IMR-90 (cell line): ENCODE measurements at regions not wholly inside any gene's neighbourhood (a gene's known extent, or its start where the extent isn't known, plus 50 kb on each side); places are given as distances from the start of the nearest gene placed in this dataset.

Experiments used
- ATAC-seq: fragments of 200-7000 bp; cut with Tn5 transposase; 2 replicates; pipeline ENCODE4 v1.9.1; 2020; ENCODE audit warnings: low read depth, mild to moderate bottlenecking, moderate library complexity
- BruUV-seq: library from RNA; stranded (reverse); fragments of 400-500 nt; replicated peaks from 2 replicates; lab custom pipeline; 2021; lab: Mats Ljungman, UMichigan
- CTCF ChIA-PET: fragments of 300-600 bp; formaldehyde crosslinking; extraction: SDS; loops from one replicate; lab custom pipeline; 2021; ENCODE audit warnings: antibody characterized with exemption; lab: Yijun Ruan, JAX
- POLR2A ChIA-PET: fragments of 300-600 bp; sonication (Branson Sonifier 250); formaldehyde crosslinking; loops from one replicate; lab custom pipeline; 2022; ENCODE audit warnings: antibody characterized with exemption; ENCODE audit not compliant: unreplicated experiment; lab: Charles Lee
- DNase-seq: peaks from one replicate; pipeline ENCODE4 v3.0.0; 2013
- H2AFZ ChIP-seq: replicated peaks from 2 replicates; pipeline ENCODE3; 2013; ENCODE audit warnings: low read length, mild to moderate bottlenecking; ENCODE audit not compliant: poor library complexity
- H2AK5ac ChIP-seq: 2 replicates; pipeline ENCODE4 v1.6.1; 2013; ENCODE audit warnings: low read depth, low read length, inconsistent platforms
- H2AK9ac ChIP-seq: replicated peaks from 2 replicates; pipeline ENCODE3; 2013; ENCODE audit warnings: mild to moderate bottlenecking, low read depth, low read length, moderate library complexity; ENCODE audit not compliant: poor library complexity
- H2BK120ac ChIP-seq: 2 replicates; pipeline ENCODE4 v1.6.1; 2013; ENCODE audit warnings: low read depth, low read length, inconsistent platforms
- H2BK15ac ChIP-seq: 3 replicates; pipeline ENCODE4 v1.6.1; 2013; ENCODE audit warnings: low read depth, low read length, inconsistent platforms
- H2BK20ac ChIP-seq: 2 replicates; pipeline ENCODE4 v1.6.1; 2013; ENCODE audit warnings: low read depth, mild to moderate bottlenecking, inconsistent platforms, low read length, moderate library complexity
- H2BK5ac ChIP-seq: 2 replicates; pipeline ENCODE4 v1.6.1; 2013; ENCODE audit warnings: mild to moderate bottlenecking, low read depth, low read length, inconsistent platforms; ENCODE audit not compliant: poor library complexity, severe bottlenecking
- H3K14ac ChIP-seq: replicated peaks from 2 replicates; pipeline ENCODE4 v1.6.1; 2013; ENCODE audit warnings: low read depth, low read length, inconsistent platforms
- H3K18ac ChIP-seq: 2 replicates; pipeline ENCODE4 v1.6.1; 2013; ENCODE audit warnings: low read depth, low read length, control low read depth
- H3K23ac ChIP-seq: 2 replicates; pipeline ENCODE4 v1.6.1; 2013; ENCODE audit warnings: low read depth, low read length, inconsistent platforms
- H3K27ac ChIP-seq: 2 replicates; pipeline ENCODE4 v1.5.1; 2013; ENCODE audit warnings: mild to moderate bottlenecking, control low read depth, low read length; ENCODE audit not compliant: insufficient read depth
- H3K27me3 ChIP-seq: 2 replicates; pipeline ENCODE4 v1.6.1; 2013; ENCODE audit warnings: low read length; ENCODE audit not compliant: control insufficient read depth, insufficient read depth
- H3K36me3 ChIP-seq: 2 replicates; pipeline ENCODE4 v1.6.1; 2013; ENCODE audit warnings: low read length, mixed read lengths; ENCODE audit not compliant: control insufficient read depth, insufficient read depth
- H3K4ac ChIP-seq: 2 replicates; pipeline ENCODE4 v1.6.1; 2013; ENCODE audit warnings: low read depth, low read length, inconsistent platforms
- H3K4me1 ChIP-seq: 2 replicates; pipeline ENCODE4 v1.6.1; 2013; ENCODE audit warnings: low read length, mixed read lengths; ENCODE audit not compliant: control insufficient read depth, insufficient read depth
- H3K4me2 ChIP-seq: 2 replicates; pipeline ENCODE4 v1.6.1; 2013; ENCODE audit warnings: low read depth, mild to moderate bottlenecking, control low read depth, low read length, moderate library complexity
- H3K4me3 ChIP-seq: 2 replicates; pipeline ENCODE4 v1.5.1; 2013; ENCODE audit warnings: low read depth, mild to moderate bottlenecking, control low read depth, low read length, moderate library complexity; ENCODE audit not compliant: insufficient read depth
- H3K56ac ChIP-seq: 2 replicates; pipeline ENCODE4 v1.6.1; 2013; ENCODE audit warnings: low read length, inconsistent platforms; ENCODE audit not compliant: insufficient read depth; ENCODE audit errors: extremely low read depth
- H3K79me1 ChIP-seq, 2 experiments: 2 replicates each; pipeline ENCODE4 v1.6.1; 2013; ENCODE audit warnings: low read length in 2 of 2, inconsistent platforms in 1 of 2, low read depth in 1 of 2
- H3K9ac ChIP-seq: 2 replicates; pipeline ENCODE4 v1.6.1; 2013; ENCODE audit warnings: low read depth, low read length, control low read depth
- H3K9me1 ChIP-seq: 2 replicates; pipeline ENCODE4 v1.6.1; 2013; ENCODE audit warnings: low read length, inconsistent platforms; ENCODE audit not compliant: insufficient read depth
- H3K9me3 ChIP-seq: 2 replicates; pipeline ENCODE4 v1.6.1; 2013; ENCODE audit warnings: low read length; ENCODE audit not compliant: control insufficient read depth, insufficient read depth
- H4K20me1 ChIP-seq: 2 replicates; pipeline ENCODE4 v1.6.1; 2013; ENCODE audit warnings: low read length, inconsistent platforms; ENCODE audit not compliant: insufficient read depth
- H4K5ac ChIP-seq: 2 replicates; pipeline ENCODE4 v1.6.1; 2013; ENCODE audit warnings: mild to moderate bottlenecking, low read depth, low read length, control low read depth
- H4K8ac ChIP-seq, 2 experiments: 2 replicates each; pipeline ENCODE4 v1.6.1; 2013; ENCODE audit warnings: low read depth in 2 of 2, low read length in 2 of 2, control low read depth in 1 of 2, inconsistent platforms in 1 of 2
- H4K91ac ChIP-seq: 2 replicates; pipeline ENCODE4 v1.6.1; 2013; ENCODE audit warnings: low read depth, low read length, inconsistent platforms; ENCODE audit not compliant: insufficient read depth
- BHLHE40 ChIP-seq: fragments of 150-350 bp; IDR thresholded peaks from 2 replicates; pipeline ENCODE4 v1.6.1; 2016; ENCODE audit warnings: mild to moderate bottlenecking, low read depth, low read length
- CEBPB ChIP-seq: IDR thresholded peaks from 2 replicates; pipeline ENCODE4 v1.6.1; 2012; ENCODE audit warnings: low read depth, low read length, improper control_type of control experiment
- CHD1 ChIP-seq: IDR thresholded peaks from 2 replicates; pipeline ENCODE4 v1.6.1; 2012; ENCODE audit warnings: low read depth, low read length, improper control_type of control experiment
- ELK1 ChIP-seq: fragments of 150-350 bp; IDR thresholded peaks from 2 replicates; pipeline ENCODE4 v1.6.1; 2016; ENCODE audit warnings: low read depth, mild to moderate bottlenecking, low read length, moderate library complexity, borderline replicate concordance
- MAFK ChIP-seq: IDR thresholded peaks from 2 replicates; pipeline ENCODE4 v1.6.1; 2012; ENCODE audit warnings: low read depth, low read length, improper control_type of control experiment
- MAZ ChIP-seq: IDR thresholded peaks from 2 replicates; pipeline ENCODE4 v1.6.1; 2012; ENCODE audit warnings: low read depth, mild to moderate bottlenecking, low read length, improper control_type of control experiment, moderate library complexity, borderline replicate concordance
- MXI1 ChIP-seq: IDR thresholded peaks from 2 replicates; pipeline ENCODE4 v1.6.1; 2012; ENCODE audit warnings: low read depth, mild to moderate bottlenecking, low read length, moderate library complexity, borderline replicate concordance
- NFE2L2 ChIP-seq: fragments of 150-350 bp; IDR thresholded peaks from 2 replicates; pipeline ENCODE4 v1.6.1; 2016; ENCODE audit warnings: low read depth, mild to moderate bottlenecking, low read length
- POLR2A ChIP-seq: IDR thresholded peaks from 2 replicates; pipeline ENCODE4 v1.6.1; 2012; ENCODE audit warnings: mild to moderate bottlenecking, low read depth, low read length
- RAD21 ChIP-seq: IDR thresholded peaks from 2 replicates; pipeline ENCODE4 v1.6.1; 2012; ENCODE audit warnings: low read length, improper control_type of control experiment
- RCOR1 ChIP-seq: IDR thresholded peaks from 2 replicates; pipeline ENCODE4 v1.6.1; 2012; ENCODE audit warnings: mild to moderate bottlenecking, low read length, improper control_type of control experiment; ENCODE audit not compliant: insufficient replicate concordance
- RFX5 ChIP-seq: IDR thresholded peaks from 2 replicates; pipeline ENCODE4 v1.8.0; 2012; ENCODE audit warnings: low read depth, mild to moderate bottlenecking, low read length, moderate library complexity
- USF2 ChIP-seq: fragments of 150-350 bp; IDR thresholded peaks from 2 replicates; pipeline ENCODE4 v1.6.1; 2017; ENCODE audit warnings: mild to moderate bottlenecking, antibody characterized with exemption, low read length, low read depth
- WGBS, 2 experiments: methylation state at CpG; one replicate each; pipeline versions ENCODE4 v1.1.5 to v1.1.7; 2013; ENCODE audit warnings: missing lambda C conversion rate in 2 of 2; ENCODE audit not compliant: insufficient read length in 1 of 2; ENCODE audit errors: extremely low coverage in 2 of 2; 5-methylcytosine and 5-hydroxymethylcytosine counted together
- dilution Hi-C: fragments of 300-500 bp; cut with HindIII; formaldehyde crosslinking; loops from one replicate; pipeline ENCODE4 v1.14.3; 2018; ENCODE audit warnings: low sequenced_read_pairs; ENCODE audit not compliant: unreplicated experiment
- in situ Hi-C: fragments of 300-500 bp; cut with MboI; formaldehyde crosslinking; loops from 3 replicates; pipeline ENCODE4 v1.14.3; 2019; ENCODE audit warnings: low sequenced_read_pairs, inconsistent platforms, mixed read lengths
- intact Hi-C: fragments of 100-400 bp; cut with micrococcal nuclease; formaldehyde crosslinking; loops from 2 replicates; pipeline ENCODE4 v1.10.0; 2022

DNA sequence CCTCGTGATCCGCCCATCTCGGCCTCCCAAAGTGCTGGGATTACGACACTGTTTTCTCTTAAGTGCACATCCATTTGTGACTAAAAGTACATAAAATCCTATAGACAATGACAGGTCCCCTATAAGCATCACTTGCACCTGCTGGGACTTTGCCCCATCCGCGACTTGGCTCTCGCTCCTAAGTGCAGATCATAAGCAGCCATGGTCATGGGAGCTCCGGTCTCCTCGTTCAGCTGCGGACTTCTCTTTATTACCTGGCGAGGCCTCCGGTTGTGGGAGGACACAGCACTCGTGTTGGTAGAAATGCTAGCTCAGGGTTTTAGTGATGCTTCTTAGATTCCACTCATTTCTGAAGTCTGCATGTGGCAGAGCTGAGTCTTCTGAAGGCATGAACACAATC, 92.7 kb upstream of the ST6GAL2 start:
- Histone ChIP-seq H3K4me2 (no peak overlapping the region), H4K5ac (no peak overlapping the region), H3K4me1 (no peaks in the 10 kb centered on the region), H3K4me3 (no peak overlapping the region), H4K20me1 (no peaks in the 10 kb centered on the region), H3K27ac (no peak overlapping the region), H3K36me3 (no peaks in the 10 kb centered on the region), H4K91ac (no peak overlapping the region), H3K79me1 (no peaks in the 10 kb centered on the region), H2BK120ac (no peak overlapping the region), H2AK9ac (no peak overlapping the region), H3K14ac (no peak overlapping the region), H4K8ac (no peak overlapping the region), H3K9me3 (peaks cover 5% of the 10 kb centered on the region; the same call in 1 of the 2 replicates), H2BK20ac (no peak overlapping the region), H2AFZ (no peak overlapping the region), H3K4ac (no peak overlapping the region), H3K23ac (no peak overlapping the region), H3K56ac (no peak overlapping the region), H2BK15ac (no peak overlapping the region), H3K9me1 (no peaks in the 10 kb centered on the region), H3K27me3 (no peaks in the 10 kb centered on the region), H2BK5ac (no peak overlapping the region), H2AK5ac (no peak overlapping the region), H3K18ac (no peak overlapping the region), H3K9ac (no peak overlapping the region)
- TF ChIP-seq POLR2A: no peak
- no peak for TF ChIP-seq NFE2L2
- TF ChIP-seq CHD1: no peak
- no peak for TF ChIP-seq MAFK
- TF ChIP-seq BHLHE40: no peak
- no peak for TF ChIP-seq ELK1
- TF ChIP-seq RFX5: no peak
- no peak for TF ChIP-seq USF2
- TF ChIP-seq RAD21: no peak
- no peak for TF ChIP-seq MXI1
- no peak for TF ChIP-seq CEBPB
- TF ChIP-seq MAZ: no peak
- no peak for TF ChIP-seq RCOR1
- ATAC-seq (no peak), DNase-seq (no peak)
- ChIA-PET CTCF (no interaction called here), POLR2A (no interaction called here)
- BruUV-seq: no TSS peak
- intact Hi-C loops (no loop called here), in situ Hi-C loops (no loop called here), dilution Hi-C loops (no loop called here)
- WGBS, 2 experiments: 89% methylated on average over 6 of the region's 13 CpGs; no CpG with 5 or more reads in 1 of the 2 experiments
